GM12873 (cell line): ENCODE measurements at regions not wholly inside any gene's neighbourhood (a gene's known extent, or its start where the extent isn't known, plus 50 kb on each side); places are given as distances from the start of the nearest gene placed in this dataset.
A peak's percentile ranks its signal among the peaks of the same experiment; 100 is the strongest.

Source experiments
- CTCF ChIP-seq: IDR thresholded peaks from 2 replicates; pipeline ENCODE4 v1.5.1; 2012; ENCODE audit warnings: low read depth, mild to moderate bottlenecking, moderate library complexity, low read length, control low read depth; ENCODE audit not compliant: insufficient read depth; ENCODE audit errors: missing control alignments

GRCh38 chr14:28599605-28600004 lies 167.0 kb upstream of the FOXG1 start:
- no peak for TF ChIP-seq CTCF

GRCh38 chr14:28603606-28604005 lies 163.0 kb upstream of the FOXG1 start:
- TF ChIP-seq CTCF: no peak

- TF ChIP-seq CTCF: no peak
Measured at GRCh38 chr14:28607661-28608060, 158.9 kb upstream of the FOXG1 start.

- TF ChIP-seq CTCF: no peak
Measured at GRCh38 chr14:28608443-28608842, 158.1 kb upstream of the FOXG1 start.

GRCh38 chr14:28608851-28609828 lies 157.4 kb upstream of the FOXG1 start:
- TF ChIP-seq CTCF: peak; percentile 75

GRCh38 chr14:28612414-28612813 lies 154.2 kb upstream of the FOXG1 start:
- TF ChIP-seq CTCF: no peak

- TF ChIP-seq CTCF: no peak
Measured at GRCh38 chr14:28613532-28613931, 153.1 kb upstream of the FOXG1 start.
